HepG2 (cell line): ENCODE measurements at regions not wholly inside any gene's neighbourhood (a gene's known extent, or its start where the extent isn't known, plus 50 kb on each side); places are given as distances from the start of the nearest gene placed in this dataset.

Experiments
- ATAC-seq: fragments of 200-7000 bp; cut with Tn5 transposase; 3 replicates; pipeline ENCODE4 v1.9.1; 2020; ENCODE audit warnings: mild to moderate bottlenecking, moderate library complexity
- BruUV-seq: library from RNA; stranded (reverse); fragments of 400-500 nt; replicated peaks from 2 replicates; lab custom pipeline; 2021; lab: Mats Ljungman, UMichigan
- CTCF ChIA-PET: fragments of 300-600 bp; formaldehyde crosslinking; extraction: SDS; loops from one replicate; lab custom pipeline; 2021; ENCODE audit warnings: low total read pairs, inconsistent platforms, low intra/inter-chr PET ratio; lab: Yijun Ruan, JAX
- POLR2A ChIA-PET: fragments of 350-600 bp; sonication (Branson Sonifier 250); formaldehyde crosslinking; loops from one replicate; lab custom pipeline; 2020; ENCODE audit warnings: antibody characterized with exemption, inconsistent platforms; lab: Yijun Ruan, JAX
- DNase-seq: peaks from one replicate; pipeline ENCODE4 v3.0.0-alpha.2; 2015; ENCODE audit warnings: low spot score
- FAIRE-seq: peaks from 3 replicates; lab custom pipeline; 2011; peaks lifted over from hg19 to GRCh38; lab: Jason Lieb, UNC
- H2AFZ ChIP-seq: one replicate; pipeline ENCODE4 v1.6.1; 2011; ENCODE audit warnings: low read length, inconsistent platforms
- H3K27ac ChIP-seq: fragments of 300-600 bp; 3 replicates; pipeline ENCODE4 v1.8.0; 2011; ENCODE audit warnings: mixed run types, mild to moderate bottlenecking, mixed read lengths, low read length, inconsistent platforms; ENCODE audit not compliant: insufficient read depth; ENCODE audit errors: extremely low read length
- H3K27me3 ChIP-seq, 2 experiments: fragments of 200-600 bp in 1 of 2; 2 replicates in 1 of 2; 3 replicates in 1 of 2; pipeline versions ENCODE4 v1.6.0 to v1.8.0; 2011; ENCODE audit warnings: low read length in 2 of 2, mild to moderate bottlenecking in 2 of 2, moderate library complexity in 2 of 2, inconsistent platforms in 1 of 2; ENCODE audit not compliant: insufficient read depth in 2 of 2, control insufficient read depth in 1 of 2
- H3K36me3 ChIP-seq, 2 experiments: fragments of 200-600 bp in 1 of 2; replicated peaks in 1 of 2; 2 replicates in 1 of 2; 3 replicates in 1 of 2; pipeline versions ENCODE4 v1.5.1 to v1.8.0; 2011; ENCODE audit warnings: low read length in 2 of 2, inconsistent platforms in 1 of 2; ENCODE audit not compliant: insufficient read depth in 2 of 2, control insufficient read depth in 1 of 2
- H3K4me1 ChIP-seq: 2 replicates; pipeline ENCODE4 v1.5.1; 2012; ENCODE audit warnings: low read length, inconsistent platforms; ENCODE audit not compliant: insufficient read depth
- H3K4me2 ChIP-seq: 2 replicates; pipeline ENCODE4 v1.6.0; 2011; ENCODE audit warnings: low read depth, low read length, inconsistent platforms
- H3K4me3 ChIP-seq, 3 experiments: fragments of 200-600 bp in 1 of 3; sonication (generic), shearing (Covaris generic) in 1 of 3; replicated peaks in 1 of 3; 2 replicates each; pipeline ENCODE4 v1.5.1; 2011 to 2016; ENCODE audit warnings: low read length in 3 of 3, inconsistent platforms in 2 of 3, low read depth in 2 of 3, mild to moderate bottlenecking in 2 of 3, control low read depth in 1 of 3, mixed read lengths in 1 of 3; ENCODE audit not compliant: insufficient read depth in 1 of 3
- H3K79me2 ChIP-seq: one replicate; pipeline ENCODE4 v1.6.1; 2011; ENCODE audit warnings: low read length, inconsistent platforms; ENCODE audit not compliant: insufficient read depth
- H3K9ac ChIP-seq: 2 replicates; pipeline ENCODE4 v1.6.0; 2011; ENCODE audit warnings: mild to moderate bottlenecking, low read depth, low read length, inconsistent platforms; ENCODE audit not compliant: insufficient read depth
- H3K9me3 ChIP-seq: 2 replicates; pipeline ENCODE4 v1.5.1; 2012; ENCODE audit warnings: mild to moderate bottlenecking, low read length
- H4K20me1 ChIP-seq: 2 replicates; pipeline ENCODE4 v1.6.0; 2011; ENCODE audit warnings: inconsistent platforms, mild to moderate bottlenecking, low read length, moderate library complexity; ENCODE audit not compliant: insufficient read depth
- CENPX ChIP-seq: sonication (generic); formaldehyde crosslinking; IDR thresholded peaks from 2 replicates; pipeline ENCODE4 v1.9.0; 2021; ENCODE audit warnings: mild to moderate bottlenecking, missing genetic modification reagents, moderate library complexity
- E2F5 ChIP-seq: sonication (generic); formaldehyde crosslinking; conservative IDR thresholded peaks from 2 replicates; pipeline ENCODE4 v1.4.0; 2020; ENCODE audit warnings: missing genetic modification reagents
- IRX3 ChIP-seq: sonication (generic); formaldehyde crosslinking; IDR thresholded peaks from 2 replicates; pipeline ENCODE4 v1.8.1; 2023; ENCODE audit warnings: mild to moderate bottlenecking, low read depth, missing genetic modification reagents, borderline replicate concordance
- MIER3 ChIP-seq: IDR thresholded peaks from 2 replicates; pipeline ENCODE4 v1.6.1; 2016; ENCODE audit warnings: missing compliant biosample characterization, borderline replicate concordance
- NCOA1 ChIP-seq: sonication (generic); formaldehyde crosslinking; IDR thresholded peaks from 2 replicates; pipeline ENCODE4 v1.9.0; 2021; ENCODE audit warnings: missing genetic modification reagents
- NFE2L1 ChIP-seq: sonication (generic); formaldehyde crosslinking; IDR thresholded peaks from 2 replicates; pipeline ENCODE4 v1.4.0; 2020; ENCODE audit warnings: missing genetic modification reagents, mild to moderate bottlenecking, borderline replicate concordance
- NFKB2 ChIP-seq: sonication (generic); formaldehyde crosslinking; IDR thresholded peaks from 2 replicates; pipeline ENCODE4 v1.4.0; 2020; ENCODE audit warnings: missing genetic modification reagents, borderline replicate concordance
- PHF20 ChIP-seq: sonication (generic); formaldehyde crosslinking; IDR thresholded peaks from 2 replicates; pipeline ENCODE4 v1.5.0; 2020; ENCODE audit warnings: mild to moderate bottlenecking, missing genetic modification reagents
- SNAPC4 ChIP-seq: sonication (generic); formaldehyde crosslinking; IDR thresholded peaks from 2 replicates; pipeline ENCODE4 v1.4.0; 2020; ENCODE audit warnings: mild to moderate bottlenecking, missing genetic modification reagents
- SP2 ChIP-seq: sonication (generic); formaldehyde crosslinking; IDR thresholded peaks from 2 replicates; pipeline ENCODE4 v1.5.1; 2020; ENCODE audit warnings: mild to moderate bottlenecking, missing genetic modification reagents
- TCF7 ChIP-seq: sonication (generic); IDR thresholded peaks from 2 replicates; pipeline ENCODE4 v1.6.1; 2016; ENCODE audit warnings: antibody characterized with exemption, low read depth
- YY1 ChIP-seq: IDR thresholded peaks from 2 replicates; pipeline ENCODE4 v1.6.1; 2011; ENCODE audit warnings: low read length, low read depth, moderate library complexity, mild to moderate bottlenecking; ENCODE audit not compliant: insufficient read depth, insufficient replicate concordance
- ZBTB33 ChIP-seq: sonication (generic); formaldehyde crosslinking; IDR thresholded peaks from 2 replicates; pipeline ENCODE4 v1.4.0; 2020; ENCODE audit warnings: missing genetic modification reagents
- ZNF138 ChIP-seq: sonication (generic); formaldehyde crosslinking; IDR thresholded peaks from 2 replicates; pipeline ENCODE4 v1.5.0; 2020; ENCODE audit warnings: mild to moderate bottlenecking, low read depth, missing genetic modification reagents
- ZNF260 ChIP-seq: sonication (generic); formaldehyde crosslinking; IDR thresholded peaks from 2 replicates; pipeline ENCODE4 v1.4.0; 2020; ENCODE audit warnings: missing genetic modification reagents, low read depth, mild to moderate bottlenecking, borderline replicate concordance
- ZNF432 ChIP-seq: sonication (generic); formaldehyde crosslinking; IDR thresholded peaks from 2 replicates; pipeline ENCODE4 v1.5.0; 2020; ENCODE audit warnings: missing genetic modification reagents, mild to moderate bottlenecking, borderline replicate concordance
- ZNF546 ChIP-seq: sonication (generic); formaldehyde crosslinking; conservative IDR thresholded peaks from 2 replicates; pipeline ENCODE4 v1.8.1; 2023; ENCODE audit warnings: mild to moderate bottlenecking, missing genetic modification reagents
- ZNF567 ChIP-seq: sonication (generic); formaldehyde crosslinking; IDR thresholded peaks from 2 replicates; pipeline ENCODE4 v1.8.1; 2023; ENCODE audit warnings: mild to moderate bottlenecking, missing genetic modification reagents, borderline replicate concordance
- in situ Hi-C: cut with HindIII; loops from 2 replicates; pipeline ENCODE4 v1.10.0; 2017; ENCODE audit warnings: low pct_unique_long_range_greater_than_20kb; ENCODE audit not compliant: extremely low pct_ligation_motif_present
- intact Hi-C: fragments of 100-400 bp; cut with micrococcal nuclease; formaldehyde crosslinking; loops from one replicate; pipeline ENCODE4 v1.10.0; 2022; ENCODE audit not compliant: unreplicated experiment

GRCh38 chrY:7923476-7924017 is 1012.0 kb upstream of the AMELY start:
- ChIA-PET CTCF (no interaction called here), POLR2A (no interaction called here)
- Histone ChIP-seq H2AFZ (no peak overlapping the region), H3K27me3 (no peaks in the 10 kb centered on the region), H3K4me1 (no peaks in the 10 kb centered on the region), H3K79me2 (no peaks in the 10 kb centered on the region), H4K20me1 (no peaks in the 10 kb centered on the region), H3K4me3 (no peak overlapping the region), H3K36me3 (no peaks in the 10 kb centered on the region), H3K9ac (no peak overlapping the region), H3K9me3 (no peaks in the 10 kb centered on the region), H3K4me2 (no peak overlapping the region), H3K27ac (no peak overlapping the region)
- in situ Hi-C loops, result no loop called here
- DNase-seq (no peak), FAIRE-seq (no peak), ATAC-seq (no peak)
- TF ChIP-seq CENPX (CRISPR knock-in tag), result no peak
- TF ChIP-seq TCF7, result no peak
- TF ChIP-seq SNAPC4, result no peak
- no peak for TF ChIP-seq NCOA1 (CRISPR knock-in tag)
- TF ChIP-seq IRX3 (CRISPR knock-in tag), result no peak
- TF ChIP-seq NFE2L1 (CRISPR knock-in tag), result no peak
- no peak for TF ChIP-seq ZNF546 (CRISPR knock-in tag)
- no peak for TF ChIP-seq E2F5 (CRISPR knock-in tag)
- TF ChIP-seq ZNF432 (CRISPR knock-in tag), result no peak
- no peak for TF ChIP-seq NFKB2 (CRISPR knock-in tag)
- no peak for TF ChIP-seq ZNF567
- TF ChIP-seq MIER3 (CRISPR knock-in tag), result no peak
- TF ChIP-seq PHF20 (CRISPR knock-in tag), result no peak
- TF ChIP-seq ZBTB33, result no peak
- TF ChIP-seq SP2 (CRISPR knock-in tag), result no peak
- no peak for TF ChIP-seq YY1
- TF ChIP-seq ZNF260 (CRISPR knock-in tag), result no peak
- no peak for TF ChIP-seq ZNF138 (CRISPR knock-in tag)
- intact Hi-C loops, result no loop called here
- no TSS peak for BruUV-seq
